ENCODE measurements at regions not wholly inside any gene's neighbourhood (a gene's known extent, or its start where the extent isn't known, plus 50 kb on each side); places are given as distances from the start of the nearest gene placed in this dataset.

GRCh38 chrX:87392369-87392768 lies 125.2 kb upstream of the KLHL4 start:
- in situ Hi-C loops (cut with HindIII; ENCODE audit: low sequenced_read_pairs): no loop called here

GRCh38 chrX:87397103-87397886 lies 120.3 kb upstream of the KLHL4 start:
- no peak overlapping the region for H3K4me3 ChIP-seq (ENCODE audit: low read depth, low read length)
- in situ Hi-C loops (cut with HindIII; ENCODE audit: low sequenced_read_pairs): no loop called here
- TF ChIP-seq CTCF (IDR thresholded peaks at IDR 0.05; ENCODE audit: low read depth, low read length): no peak
- DNase-seq (ENCODE audit: low read depth, low spot score): peak; percentile 7

More at GRCh38 chrX:87392369-87392768, 125.2 kb upstream of the KLHL4 start:
- H3K4me3 ChIP-seq (ENCODE audit: low read depth, low read length): no peak overlapping the region
- DNase-seq (ENCODE audit: low read depth, low spot score): no peak
- TF ChIP-seq CTCF (IDR thresholded peaks at IDR 0.05; ENCODE audit: low read depth, low read length): no peak

GRCh38 chrX:87402256-87402655 lies 115.3 kb upstream of the KLHL4 start:
- no peak for TF ChIP-seq CTCF (IDR thresholded peaks at IDR 0.05; ENCODE audit: low read depth, low read length)
- in situ Hi-C loops (cut with HindIII; ENCODE audit: low sequenced_read_pairs): no loop called here
- no peak for DNase-seq (ENCODE audit: low read depth, low spot score)
- no peak overlapping the region for H3K4me3 ChIP-seq (ENCODE audit: low read depth, low read length)

- TF ChIP-seq CTCF (IDR thresholded peaks at IDR 0.05; ENCODE audit: low read depth, low read length): no peak
- no peak for DNase-seq (ENCODE audit: low read depth, low spot score)
- no peak overlapping the region for H3K4me3 ChIP-seq (ENCODE audit: low read depth, low read length)
- in situ Hi-C loops (cut with HindIII; ENCODE audit: low sequenced_read_pairs): no loop called here
These were observed 114.1 kb upstream of the KLHL4 start for GRCh38 chrX:87403551-87403950.

GRCh38 chrX:87409113-87409841 lies 108.3 kb upstream of the KLHL4 start:
- TF ChIP-seq CTCF (IDR thresholded peaks at IDR 0.05; ENCODE audit: low read depth, low read length): no peak
- no peak overlapping the region for H3K4me3 ChIP-seq (ENCODE audit: low read depth, low read length)
- in situ Hi-C loops (cut with HindIII; ENCODE audit: low sequenced_read_pairs): no loop called here
- peak; percentile 96 for DNase-seq (ENCODE audit: low read depth, low spot score)

GRCh38 chrX:87425618-87426017 lies 92.0 kb upstream of the KLHL4 start:
- no peak overlapping the region for H3K4me3 ChIP-seq (ENCODE audit: low read depth, low read length)
- in situ Hi-C loops (cut with HindIII; ENCODE audit: low sequenced_read_pairs): no loop called here
- no peak for DNase-seq (ENCODE audit: low read depth, low spot score)
- TF ChIP-seq CTCF (IDR thresholded peaks at IDR 0.05; ENCODE audit: low read depth, low read length): no peak
